Thyroid gland (tissue), 4 donors: ENCODE measurements at regions not wholly inside any gene's neighbourhood (a gene's known extent, or its start where the extent isn't known, plus 50 kb on each side); places are given as distances from the start of the nearest gene placed in this dataset.

Experiments used
- POLR2A ChIP-seq, 2 donors: fragments of 450-650 bp; IDR thresholded peaks; one replicate each; pipeline ENCODE4 v1.6.1; 2017; ENCODE audit warnings: antibody characterized with exemption in 2 of 2, mild to moderate bottlenecking in 2 of 2, moderate library complexity in 1 of 2
- TF ChIP-seq, protein P1 (sequence below), 6 experiments: fragments of 200-600 bp in 3 of 6; fragments of 450-650 bp in 3 of 6; sonication (generic) in 3 of 6; IDR thresholded peaks; one replicate each; pipeline ENCODE4 v1.5.1; 2016 to 2019; ENCODE audit warnings: antibody characterized with exemption in 6 of 6, mild to moderate bottlenecking in 2 of 6, inconsistent platforms in 1 of 6, moderate library complexity in 1 of 6

DNA sequence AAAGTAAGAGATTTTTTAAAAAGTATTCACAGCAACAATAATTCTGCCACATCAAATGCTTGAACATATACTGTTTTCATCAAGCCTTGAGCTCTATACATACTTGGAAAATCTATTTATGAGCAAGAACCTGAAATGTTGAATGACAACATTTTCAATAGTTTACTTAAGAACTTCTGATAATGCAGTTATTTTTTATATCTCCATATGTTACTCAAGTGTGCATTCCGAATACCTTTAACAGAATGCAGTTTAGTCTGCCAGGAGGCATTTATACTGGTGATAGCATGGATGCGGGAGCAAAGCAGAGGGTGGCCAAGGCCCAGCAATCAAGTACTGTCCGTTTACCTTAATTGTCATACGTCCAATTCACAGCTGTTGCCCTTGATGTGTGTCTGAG, 589.5 kb downstream of the KCTD12 start:
- TF ChIP-seq, protein P1, sequence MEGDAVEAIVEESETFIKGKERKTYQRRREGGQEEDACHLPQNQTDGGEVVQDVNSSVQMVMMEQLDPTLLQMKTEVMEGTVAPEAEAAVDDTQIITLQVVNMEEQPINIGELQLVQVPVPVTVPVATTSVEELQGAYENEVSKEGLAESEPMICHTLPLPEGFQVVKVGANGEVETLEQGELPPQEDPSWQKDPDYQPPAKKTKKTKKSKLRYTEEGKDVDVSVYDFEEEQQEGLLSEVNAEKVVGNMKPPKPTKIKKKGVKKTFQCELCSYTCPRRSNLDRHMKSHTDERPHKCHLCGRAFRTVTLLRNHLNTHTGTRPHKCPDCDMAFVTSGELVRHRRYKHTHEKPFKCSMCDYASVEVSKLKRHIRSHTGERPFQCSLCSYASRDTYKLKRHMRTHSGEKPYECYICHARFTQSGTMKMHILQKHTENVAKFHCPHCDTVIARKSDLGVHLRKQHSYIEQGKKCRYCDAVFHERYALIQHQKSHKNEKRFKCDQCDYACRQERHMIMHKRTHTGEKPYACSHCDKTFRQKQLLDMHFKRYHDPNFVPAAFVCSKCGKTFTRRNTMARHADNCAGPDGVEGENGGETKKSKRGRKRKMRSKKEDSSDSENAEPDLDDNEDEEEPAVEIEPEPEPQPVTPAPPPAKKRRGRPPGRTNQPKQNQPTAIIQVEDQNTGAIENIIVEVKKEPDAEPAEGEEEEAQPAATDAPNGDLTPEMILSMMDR (IDR thresholded peaks at IDR 0.05): no peak
- no peak for TF ChIP-seq POLR2A (IDR thresholded peaks at IDR 0.05)
